ENCODE measurements at regions not wholly inside any gene's neighbourhood (a gene's known extent, or its start where the extent isn't known, plus 50 kb on each side); places are given as distances from the start of the nearest gene placed in this dataset.

- TF ChIP-seq FOXP1 (IDR thresholded peaks at IDR 0.05), result peak; percentile 69; the same call in 1 of the 2 replicates
- peak; percentile 85 for TF ChIP-seq FOXP1 (CRISPR knock-in tag; IDR thresholded peaks at IDR 0.05)
- no peak for TF ChIP-seq ZNF768 (CRISPR knock-in tag; IDR thresholded peaks at IDR 0.05)
- TF ChIP-seq ZBTB10 (CRISPR knock-in tag; IDR thresholded peaks at IDR 0.05; ENCODE audit: borderline replicate concordance), result no peak
- no peak for TF ChIP-seq CCAR2 (optimal IDR thresholded peaks at IDR 0.05; ENCODE audit: low read depth, low read length)
- peak; percentile 86 for TF ChIP-seq FOXO1 (CRISPR knock-in tag; IDR thresholded peaks at IDR 0.05)
- no peak for TF ChIP-seq HES4 (CRISPR knock-in tag; IDR thresholded peaks at IDR 0.05; ENCODE audit: borderline replicate concordance)
- 0 out of 2 replicates have a peak, but pooled peaks have one; percentile 54 for TF ChIP-seq MEIS1 (CRISPR knock-in tag; IDR thresholded peaks at IDR 0.05; ENCODE audit: borderline replicate concordance)
- peak; percentile 31; the same call in 1 of the 2 replicates for TF ChIP-seq TGIF2 (CRISPR knock-in tag; IDR thresholded peaks at IDR 0.05)
- TF ChIP-seq ZKSCAN5 (CRISPR knock-in tag; IDR thresholded peaks at IDR 0.05), result no peak
- peak; percentile 19; the same call in 1 of the 2 replicates for TF ChIP-seq ATF1 (CRISPR knock-in tag; IDR thresholded peaks at IDR 0.05)
- TF ChIP-seq AGO2 (optimal IDR thresholded peaks at IDR 0.05; ENCODE audit: low read depth, low read length), result no peak
- TF ChIP-seq REPIN1 (CRISPR knock-in tag; IDR thresholded peaks at IDR 0.05; ENCODE audit: borderline replicate concordance, low read depth), result no peak
- no peak for TF ChIP-seq ZSCAN22 (CRISPR knock-in tag; IDR thresholded peaks at IDR 0.05)
- no peak for TF ChIP-seq TEF (CRISPR knock-in tag; IDR thresholded peaks at IDR 0.05)
- no peak for TF ChIP-seq ZNF576 (CRISPR knock-in tag; IDR thresholded peaks at IDR 0.05)
- TF ChIP-seq ZSCAN12 (CRISPR knock-in tag; IDR thresholded peaks at IDR 0.05), result no peak
- no peak for TF ChIP-seq PAF1 (CRISPR knock-in tag; IDR thresholded peaks at IDR 0.05)
- peak; percentile 14; the same call in 1 of the 2 replicates for TF ChIP-seq SRF (IDR thresholded peaks at IDR 0.05; ENCODE audit: low read depth, low read length)
- TF ChIP-seq AFF4 (CRISPR knock-in tag; IDR thresholded peaks at IDR 0.05), result 0 out of 2 replicates have a peak, but pooled peaks have one; percentile 27
- TF ChIP-seq EEA1 (CRISPR knock-in tag; IDR thresholded peaks at IDR 0.05; ENCODE audit: borderline replicate concordance), result no peak
- TF ChIP-seq ZNF710 (CRISPR knock-in tag; IDR thresholded peaks at IDR 0.05; ENCODE audit: borderline replicate concordance), result no peak
These were observed 51.0 kb upstream of the TOX3 start (continued) for GRCh38 chr16:52597772-52598483.
